ENCODE measurements at regions not wholly inside any gene's neighbourhood (a gene's known extent, or its start where the extent isn't known, plus 50 kb on each side); places are given as distances from the start of the nearest gene placed in this dataset.
A peak's percentile ranks its signal among the peaks of the same experiment; 100 is the strongest.
"Not testable (repeated sequence)": the region's sequence is repeated elsewhere in the genome, so short reads cannot be mapped to it uniquely, and the experiment has no call there.

GRCh38 chr11:69950120-69950519, 128.0 kb upstream of the ANO1 start:
- Histone ChIP-seq H3K9me3 (no peaks in the 10 kb centered on the region), H3K36me3 (no peaks in the 10 kb centered on the region), H3K4me1 (no peaks in the 10 kb centered on the region), H3K27me3 (no peaks in the 10 kb centered on the region), H3K27ac (no peak overlapping the region), H3K4me3 (no peak overlapping the region)
- TF ChIP-seq CTCF (IDR thresholded peaks at IDR 0.05) (peak in 2 of 3 donors; percentile 20 to 22), POLR2AphosphoS5 (IDR thresholded peaks at IDR 0.05) (no peak), POLR2A (IDR thresholded peaks at IDR 0.05) (no peak)
- intact Hi-C loops (cut with DNase I; ENCODE audit: low total_unique reads) = no loop called here
- no peak for DNase-seq (ENCODE audit: low spot score in 2 of 2)

- H3K36me3 ChIP-seq = no peaks in the 10 kb centered on the region
- intact Hi-C loops (cut with DNase I; ENCODE audit: low total_unique reads) = no loop called here
Measured at GRCh38 chr11:69950621-69951020, 127.5 kb upstream of the ANO1 start.

GRCh38 chr11:69951821-69952220, 126.3 kb upstream of the ANO1 start:
- no peak for DNase-seq (ENCODE audit: low spot score in 2 of 2)
- TF ChIP-seq POLR2AphosphoS5 (IDR thresholded peaks at IDR 0.05) (no peak), POLR2A (IDR thresholded peaks at IDR 0.05) (no peak), CTCF (IDR thresholded peaks at IDR 0.05) (no peak)
- Histone ChIP-seq H3K4me1 (no peaks in the 10 kb centered on the region), H3K27ac (no peak overlapping the region), H3K4me3 (no peak overlapping the region), H3K36me3 (no peaks in the 10 kb centered on the region), H3K27me3 (no peaks in the 10 kb centered on the region), H3K9me3 (no peaks in the 10 kb centered on the region)
- intact Hi-C loops (cut with DNase I; ENCODE audit: low total_unique reads) = no loop called here

More at GRCh38 chr11:69950621-69951020, 127.5 kb upstream of the ANO1 start:
- H3K27ac ChIP-seq = no peak overlapping the region
- TF ChIP-seq CTCF (IDR thresholded peaks at IDR 0.05) (no peak), POLR2A (IDR thresholded peaks at IDR 0.05) (no peak), POLR2AphosphoS5 (IDR thresholded peaks at IDR 0.05) (no peak)
- H3K9me3 ChIP-seq = no peaks in the 10 kb centered on the region
- no peaks in the 10 kb centered on the region for H3K27me3 ChIP-seq
- no peaks in the 10 kb centered on the region for H3K4me1 ChIP-seq
- no peak overlapping the region for H3K4me3 ChIP-seq
- no peak for DNase-seq (ENCODE audit: low spot score in 2 of 2)

- H3K4me3 ChIP-seq; H3K27me3 ChIP-seq; intact Hi-C loops (cut with DNase I; ENCODE audit: low total_unique reads); H3K36me3 ChIP-seq; H3K27ac ChIP-seq; H3K9me3 ChIP-seq; H3K4me1 ChIP-seq; DNase-seq (ENCODE audit: low spot score in 2 of 2): not testable (repeated sequence)
Measured at GRCh38 chr11:69952229-69952975, 125.7 kb upstream of the ANO1 start.

- no peaks in the 10 kb centered on the region for H3K4me1 ChIP-seq
- no peak overlapping the region for H3K4me3 ChIP-seq
- no peak for TF ChIP-seq CTCF (IDR thresholded peaks at IDR 0.05)
- TF ChIP-seq POLR2A (IDR thresholded peaks at IDR 0.05) = no peak
- TF ChIP-seq POLR2AphosphoS5 (IDR thresholded peaks at IDR 0.05) = no peak
- intact Hi-C loops (cut with DNase I; ENCODE audit: low total_unique reads) = no loop called here
- no peak overlapping the region for H3K27ac ChIP-seq
- DNase-seq (ENCODE audit: low spot score in 2 of 2) = no peak
- H3K36me3 ChIP-seq = no peaks in the 10 kb centered on the region
- no peaks in the 10 kb centered on the region for H3K27me3 ChIP-seq
- H3K9me3 ChIP-seq = no peaks in the 10 kb centered on the region
Measured at GRCh38 chr11:69953356-69953755, 124.8 kb upstream of the ANO1 start.

Measured in breast epithelium (tissue), 4 donors.